ENCODE measurements at regions not wholly inside any gene's neighbourhood (a gene's known extent, or its start where the extent isn't known, plus 50 kb on each side); places are given as distances from the start of the nearest gene placed in this dataset.

GRCh38 chr13:111927181-111927540 lies 139.8 kb upstream of the SOX1 start:
- TF ChIP-seq EZH2 (IDR thresholded peaks at IDR 0.05; ENCODE audit: borderline replicate concordance, insufficient read depth, low read depth, low read length, poor library complexity, severe bottlenecking) (no peak), CTCF (IDR thresholded peaks at IDR 0.05) (no peak)
- intact Hi-C loops (cut with micrococcal nuclease): no loop called here
- Histone ChIP-seq H3K9me3 (ENCODE audit: control extremely low read depth in 1 of 3, control insufficient read depth in 2 of 3, insufficient read depth in 1 of 3, low read length in 2 of 3) (peaks cover 0 to 21% (median 0%) of the 10 kb centered on the region in 3 donors), H3K4me3 (ENCODE audit: control extremely low read depth in 1 of 5, extremely low read depth in 1 of 5, insufficient read depth in 1 of 5, low read depth in 2 of 5, low read length in 4 of 5) (no peak overlapping the region), H3K27ac (ENCODE audit: low read length in 2 of 2) (no peak overlapping the region), H3K36me3 (replicated peaks in 1 of 2; ENCODE audit: control extremely low read depth in 1 of 2, control insufficient read depth in 1 of 2, extremely low read depth in 1 of 2, insufficient read depth in 2 of 2, low read length in 1 of 2) (no peaks in the 10 kb centered on the region), H3K27me3 (replicated peaks in 1 of 4; ENCODE audit: control extremely low read depth in 1 of 4, control insufficient read depth in 3 of 4, insufficient read depth in 4 of 4, low read length in 3 of 4) (no peaks in the 10 kb centered on the region), H2AFZ (ENCODE audit: insufficient read depth, low read depth, low read length, poor library complexity, severe bottlenecking) (no peak overlapping the region), H4K20me1 (ENCODE audit: control insufficient read depth, insufficient read depth, low read length, poor library complexity, severe bottlenecking) (no peaks in the 10 kb centered on the region), H3K79me2 (ENCODE audit: control insufficient read depth, insufficient read depth, low read length) (no peaks in the 10 kb centered on the region), H3K9ac (ENCODE audit: low read length) (no peak overlapping the region), H3K4me1 (ENCODE audit: control insufficient read depth in 2 of 2, insufficient read depth in 2 of 2, low read length in 2 of 2) (no peaks in the 10 kb centered on the region), H3K4me2 (replicated peaks; ENCODE audit: low read depth, low read length, poor library complexity, severe bottlenecking) (no peak overlapping the region)
- H3K9me3 Mint-ChIP-seq (ENCODE audit: insufficient read depth): peaks cover 8% of the 10 kb centered on the region
- ChIA-PET CTCF (no interaction called here), POLR2A (no interaction called here)
- DNase-seq (no peak), ATAC-seq (ENCODE audit: low read depth) (no peak)
- WGBS (ENCODE audit: insufficient coverage): 90% methylated on average over 10 of the region's 12 CpGs
- H3K4me1 Mint-ChIP-seq: no peaks in the 10 kb centered on the region
- H3K4me3 Mint-ChIP-seq: no peak overlapping the region
- H3K27ac Mint-ChIP-seq: no peak overlapping the region
- peaks cover 5% of the 10 kb centered on the region for H3K27me3 Mint-ChIP-seq

- ATAC-seq (ENCODE audit: low read depth): no peak
- H3K27ac ChIP-seq (ENCODE audit: low read length in 2 of 2): no peak overlapping the region
- H3K27me3 Mint-ChIP-seq: peaks cover 5% of the 10 kb centered on the region
- H3K4me3 Mint-ChIP-seq: no peak overlapping the region
- no peak overlapping the region for H3K4me3 ChIP-seq (ENCODE audit: control extremely low read depth in 1 of 5, extremely low read depth in 1 of 5, insufficient read depth in 1 of 5, low read depth in 2 of 5, low read length in 4 of 5)
- POLR2A ChIA-PET: no interaction called here
- H3K4me1 ChIP-seq (ENCODE audit: control insufficient read depth in 2 of 2, insufficient read depth in 2 of 2, low read length in 2 of 2): no peaks in the 10 kb centered on the region
- H3K9me3 ChIP-seq (ENCODE audit: control extremely low read depth in 1 of 3, control insufficient read depth in 2 of 3, insufficient read depth in 1 of 3, low read length in 2 of 3): peaks cover 0 to 21% (median 0%) of the 10 kb centered on the region in 3 donors
- no peak overlapping the region for H3K9ac ChIP-seq (ENCODE audit: low read length)
- H3K27ac Mint-ChIP-seq: no peak overlapping the region
- no peak overlapping the region for H2AFZ ChIP-seq (ENCODE audit: insufficient read depth, low read depth, low read length, poor library complexity, severe bottlenecking)
- DNase-seq: no peak
- no peak for TF ChIP-seq EZH2 (IDR thresholded peaks at IDR 0.05; ENCODE audit: borderline replicate concordance, insufficient read depth, low read depth, low read length, poor library complexity, severe bottlenecking)
- TF ChIP-seq CTCF (IDR thresholded peaks at IDR 0.05): no peak
- no peaks in the 10 kb centered on the region for H3K27me3 ChIP-seq (replicated peaks in 1 of 4; ENCODE audit: control extremely low read depth in 1 of 4, control insufficient read depth in 3 of 4, insufficient read depth in 4 of 4, low read length in 3 of 4)
- H3K36me3 ChIP-seq (replicated peaks in 1 of 2; ENCODE audit: control extremely low read depth in 1 of 2, control insufficient read depth in 1 of 2, extremely low read depth in 1 of 2, insufficient read depth in 2 of 2, low read length in 1 of 2): no peaks in the 10 kb centered on the region
- H4K20me1 ChIP-seq (ENCODE audit: control insufficient read depth, insufficient read depth, low read length, poor library complexity, severe bottlenecking): no peaks in the 10 kb centered on the region
- intact Hi-C loops (cut with micrococcal nuclease): no loop called here
- H3K4me1 Mint-ChIP-seq: no peaks in the 10 kb centered on the region
- H3K4me2 ChIP-seq (replicated peaks; ENCODE audit: low read depth, low read length, poor library complexity, severe bottlenecking): no peak overlapping the region
- 85% methylated on average over 8 of the region's 8 CpGs for WGBS (ENCODE audit: insufficient coverage)
- no peaks in the 10 kb centered on the region for H3K79me2 ChIP-seq (ENCODE audit: control insufficient read depth, insufficient read depth, low read length)
- peaks cover 8% of the 10 kb centered on the region for H3K9me3 Mint-ChIP-seq (ENCODE audit: insufficient read depth)
- CTCF ChIA-PET: no interaction called here
These were observed 137.8 kb upstream of the SOX1 start for GRCh38 chr13:111929036-111929616.

All from B cell (primary cell).